Superior temporal gyrus (tissue), 1 donor: ENCODE measurements at regions not wholly inside any gene's neighbourhood (a gene's known extent, or its start where the extent isn't known, plus 50 kb on each side); places are given as distances from the start of the nearest gene placed in this dataset.
"Not testable (repeated sequence)": the region's sequence is repeated elsewhere in the genome, so short reads cannot be mapped to it uniquely, and the experiment has no call there.

ENCODE experiments used
- DNase-seq: peaks from one replicate; pipeline ENCODE4 v3.0.0-alpha.2; 2016; ENCODE audit errors: extremely low spot score

DNA sequence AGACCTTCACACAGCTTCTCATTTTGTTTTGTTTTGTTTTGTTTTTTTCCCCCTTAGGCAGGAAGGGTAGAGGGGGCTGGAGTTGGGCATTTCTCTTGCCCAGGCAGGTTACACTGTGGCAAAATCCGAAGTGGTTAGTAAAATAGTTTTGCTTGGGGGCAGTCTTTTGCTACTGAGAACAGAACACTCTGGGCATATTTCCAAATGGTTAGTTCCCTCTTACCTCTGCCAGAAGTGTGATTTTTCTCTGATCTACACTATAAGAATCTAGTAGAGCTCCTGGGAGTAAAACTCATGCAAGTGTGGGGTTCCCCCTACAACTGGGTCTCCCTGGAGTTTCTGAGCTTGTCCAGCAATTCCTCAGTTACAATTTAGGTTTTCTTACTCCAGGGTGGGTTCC, 61.7 kb downstream of the NPS start:
- DNase-seq, result no peak

DNA sequence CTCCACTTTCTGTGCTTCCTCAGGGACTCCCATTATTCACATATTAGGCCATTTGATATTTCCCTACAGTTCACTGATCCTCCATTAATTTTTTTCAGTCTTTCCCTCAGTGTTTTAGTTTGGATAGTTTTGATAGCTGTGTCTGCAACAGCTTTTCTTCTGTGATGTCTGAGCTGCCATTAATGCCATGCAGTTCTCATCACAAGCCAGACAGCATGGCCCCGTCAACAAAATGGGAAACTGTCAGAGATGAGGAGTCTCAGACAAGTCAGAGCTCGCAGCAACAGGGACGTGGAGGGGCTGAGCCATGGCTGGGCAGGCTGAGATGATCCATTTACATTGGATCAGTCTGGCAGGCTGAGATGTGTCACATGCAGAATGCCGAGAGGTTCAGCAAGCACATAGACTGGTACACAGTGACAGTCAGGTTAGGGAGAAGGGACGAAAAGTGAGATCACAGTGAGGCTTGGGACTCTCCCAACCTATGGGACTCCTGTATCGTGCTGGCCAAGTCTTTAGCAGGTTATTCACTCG, 65.4 kb downstream of the NPS start:
- DNase-seq, result no peak

DNA sequence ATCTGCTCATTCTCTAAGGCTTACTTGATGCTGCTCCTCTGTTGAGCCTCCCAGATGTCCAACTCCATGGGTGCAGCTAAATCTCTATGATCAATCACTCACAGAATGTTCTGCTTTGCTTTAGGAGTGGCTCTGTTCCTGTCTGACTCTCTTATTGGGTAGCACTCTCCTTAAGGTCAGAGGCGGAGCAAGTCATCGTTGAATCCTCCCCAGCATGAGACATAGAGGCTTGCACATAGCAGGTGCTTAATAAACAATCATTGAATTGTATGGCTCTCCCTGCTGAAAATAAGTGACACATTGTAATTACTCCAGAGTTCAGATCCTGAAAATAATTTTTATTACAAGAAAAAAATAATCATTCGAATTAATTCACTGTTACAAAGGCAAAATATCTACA, 69.7 kb downstream of the NPS start:
- DNase-seq, result peak; percentile 76

DNA sequence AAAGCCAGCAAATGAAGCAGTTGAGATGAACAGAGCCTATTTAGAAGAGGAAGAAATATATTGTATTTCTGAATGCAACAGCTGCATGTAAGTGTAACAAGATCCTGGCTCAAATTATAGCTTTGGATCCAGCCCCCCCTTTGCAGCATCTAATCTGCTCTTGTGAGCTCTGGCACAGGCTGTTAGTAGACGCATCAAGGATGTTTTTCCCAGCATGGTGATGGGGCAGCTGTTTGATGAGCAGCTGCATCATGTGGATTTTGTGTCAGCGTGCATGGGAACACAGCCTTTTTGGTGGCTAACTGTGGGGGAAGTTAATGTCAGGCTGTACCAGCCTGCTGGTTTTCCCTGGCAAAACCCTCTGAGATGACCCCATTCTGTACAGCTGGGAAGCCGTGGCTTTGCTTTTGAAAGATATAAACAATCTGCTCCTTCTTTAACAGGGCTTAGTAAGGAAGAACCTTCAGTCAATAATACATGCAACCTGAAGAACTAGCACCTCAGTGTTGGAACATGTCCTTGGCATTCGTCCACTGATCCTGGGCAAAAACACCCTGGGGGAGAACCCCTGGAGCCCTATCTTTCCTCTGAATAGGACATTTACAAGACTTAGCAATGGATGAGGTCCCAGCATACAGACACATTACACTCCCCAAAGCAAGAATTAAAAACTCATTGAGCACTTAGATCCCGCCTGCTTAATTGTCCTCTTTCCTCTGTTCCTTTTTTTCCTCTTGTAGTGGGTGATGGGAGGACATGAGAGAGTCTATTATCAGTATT, 70.6 kb downstream of the NPS start:
- DNase-seq, result peak; percentile 98

DNA sequence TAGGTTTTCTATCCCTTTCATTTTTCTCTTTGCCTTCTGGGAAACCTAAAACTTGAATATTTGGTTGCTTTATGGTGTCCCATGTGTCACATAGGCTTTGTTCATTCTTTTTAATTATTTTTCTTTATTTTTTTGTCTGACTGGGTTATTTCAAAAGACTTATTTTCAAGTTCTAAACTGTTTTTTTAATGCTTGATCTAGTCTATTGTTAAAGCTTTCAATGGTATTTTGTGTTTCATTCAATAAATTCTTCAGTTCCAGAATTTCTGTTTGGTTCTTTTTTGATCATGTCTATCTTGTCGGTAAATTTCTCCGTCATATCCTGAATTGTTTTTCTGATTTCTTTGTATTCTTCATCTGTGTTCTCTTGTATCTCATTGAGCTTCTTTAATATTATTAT, 86.8 kb downstream of the NPS start:
- no peak for DNase-seq

DNA sequence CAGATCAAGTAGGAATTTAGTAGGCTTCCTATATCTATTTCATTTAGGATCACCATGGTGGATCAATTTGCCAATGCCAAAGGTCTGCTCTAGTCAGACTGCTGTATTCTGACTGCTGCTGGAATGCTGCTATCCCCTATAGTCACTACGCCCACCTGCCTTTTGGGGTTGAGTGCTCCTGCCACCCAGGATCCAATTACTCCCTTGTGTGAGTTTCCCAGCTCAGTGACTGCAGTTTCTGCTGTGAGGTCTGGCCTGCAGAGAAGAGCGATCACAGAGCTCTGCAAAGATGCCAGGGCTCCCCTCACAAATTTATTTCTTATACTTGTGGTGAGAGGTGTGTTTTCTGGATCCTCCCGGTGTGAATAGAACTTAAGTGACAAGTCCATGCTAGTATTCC, 88.1 kb upstream of the FOXI2 start:
- DNase-seq, result no peak

DNA sequence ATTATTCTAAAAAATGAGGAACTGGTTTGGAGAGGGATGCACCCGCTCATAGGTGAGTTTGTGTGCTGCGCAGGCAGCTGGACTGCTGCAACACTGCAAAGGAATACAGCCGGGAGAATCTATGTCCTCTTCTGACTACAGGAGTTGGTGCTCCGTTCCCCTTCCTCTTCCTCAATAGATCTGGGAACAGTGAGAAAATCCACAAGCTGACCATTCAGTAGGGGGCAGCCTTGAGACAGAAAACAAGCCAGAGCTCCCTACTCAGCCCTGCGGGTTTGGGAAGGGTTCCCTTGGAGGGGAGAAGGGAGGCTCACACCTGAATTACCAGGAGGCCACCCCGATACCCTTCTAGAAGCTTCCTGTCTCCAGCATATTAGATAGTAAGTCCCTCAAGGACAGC, 87.3 kb upstream of the FOXI2 start:
- DNase-seq, result no peak

DNA sequence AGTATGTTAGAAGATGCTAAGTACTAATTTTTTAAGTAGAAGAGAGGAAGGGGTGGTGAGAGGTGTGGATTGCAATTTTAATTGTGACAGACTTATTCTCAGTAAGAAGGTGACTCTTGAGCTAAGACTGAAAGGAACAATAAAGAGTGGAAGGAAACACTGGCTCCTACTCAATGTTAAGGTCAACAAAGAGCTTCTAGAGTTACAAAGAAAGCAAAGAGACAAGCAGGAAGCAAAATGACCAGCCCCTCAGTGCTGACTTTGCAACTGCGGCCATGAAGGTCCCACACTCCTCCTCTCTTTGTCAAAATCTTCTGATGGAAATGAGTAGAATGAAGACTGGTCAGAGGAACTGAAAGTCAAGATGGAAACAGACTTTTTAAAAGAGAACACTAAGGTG, 79.9 kb upstream of the FOXI2 start:
- no peak for DNase-seq

DNA sequence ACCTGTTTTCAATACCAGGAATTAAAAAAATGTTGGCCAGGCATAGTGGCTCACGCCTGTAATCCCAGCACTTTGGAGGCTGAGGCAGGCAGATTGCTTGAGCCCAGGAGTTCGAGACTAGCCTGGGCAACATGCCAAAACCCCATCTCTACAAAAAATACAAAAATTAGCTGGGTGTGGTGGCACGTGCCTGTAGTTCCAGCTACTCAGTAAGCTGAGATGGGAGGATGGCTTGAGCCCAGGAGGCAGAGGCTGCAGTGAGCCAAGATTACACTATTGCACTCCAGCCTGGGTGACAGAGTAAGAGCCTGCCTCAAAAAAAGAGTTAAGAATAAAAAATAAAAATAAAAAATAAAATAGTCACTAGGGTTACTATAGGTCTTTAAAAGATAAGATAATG, 60.6 kb upstream of the FOXI2 start:
- DNase-seq, result not testable (repeated sequence)

DNA sequence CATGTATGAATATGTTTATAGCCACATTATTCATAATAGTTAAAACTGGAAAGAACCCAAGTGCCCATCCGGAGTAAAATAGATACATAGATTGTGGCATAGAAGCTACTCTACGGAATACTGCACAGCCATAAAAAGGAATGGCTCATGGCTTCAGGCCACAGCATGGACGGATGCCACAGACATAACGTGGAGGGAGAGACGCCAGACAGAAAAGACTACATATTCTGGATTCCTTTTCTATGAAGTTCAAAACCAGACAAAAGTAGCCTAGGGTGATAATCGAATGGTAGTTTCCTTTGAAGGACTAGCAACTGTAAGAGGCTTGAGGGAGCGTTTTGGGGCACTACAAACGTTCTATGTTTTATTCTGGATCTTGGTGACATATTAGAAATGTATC, 58.9 kb upstream of the FOXI2 start:
- no peak for DNase-seq

DNA sequence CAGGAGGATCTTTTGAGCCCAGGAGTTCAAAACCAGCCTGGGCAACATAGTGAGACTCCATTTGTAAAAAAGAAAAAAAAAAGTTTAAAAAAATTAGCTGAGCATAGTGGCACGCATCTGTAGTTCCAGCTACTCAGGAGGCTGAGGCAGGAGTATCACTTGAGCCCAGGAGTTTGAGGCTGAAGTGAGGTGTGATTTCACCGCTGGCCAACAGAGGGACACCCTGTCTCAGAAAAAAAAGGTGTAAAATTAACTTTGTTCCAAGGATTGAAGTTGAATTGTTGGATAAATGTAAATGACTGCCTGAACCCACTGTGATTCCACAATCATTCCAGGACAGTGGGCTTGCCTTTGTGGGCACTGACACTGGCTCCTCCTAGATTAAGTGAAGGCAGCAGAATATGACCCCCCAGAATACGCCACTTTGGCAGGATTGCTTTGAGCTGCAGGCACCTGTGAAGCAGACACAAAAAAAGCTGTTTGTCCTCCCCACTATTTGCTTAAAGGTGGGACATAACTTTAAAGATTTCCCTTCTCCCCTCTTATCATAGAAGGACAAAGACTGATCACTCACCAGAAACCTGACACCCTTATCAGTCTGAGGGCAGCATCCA, 57.2 kb upstream of the FOXI2 start:
- no peak for DNase-seq
